ENCODE measurements at regions not wholly inside any gene's neighbourhood (a gene's known extent, or its start where the extent isn't known, plus 50 kb on each side); places are given as distances from the start of the nearest gene placed in this dataset.

DNA sequence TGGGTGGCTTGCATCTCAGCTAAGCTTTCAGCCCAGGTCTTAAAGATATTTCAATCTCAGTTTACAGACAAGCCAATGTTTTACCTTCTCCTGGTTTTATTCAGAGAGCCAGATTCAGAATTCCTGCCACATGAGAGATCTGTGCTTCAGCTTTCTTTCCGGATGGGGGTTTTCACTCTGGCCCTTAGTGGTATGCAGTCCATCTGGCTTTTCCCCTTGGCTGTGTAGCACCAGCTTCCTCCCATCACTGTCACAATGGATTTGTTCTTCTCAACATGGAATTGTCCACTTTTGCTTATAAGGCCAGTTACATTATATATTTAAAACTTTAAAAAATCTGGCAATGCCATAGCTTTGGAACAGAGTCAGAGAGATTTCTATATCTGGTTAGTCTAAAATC, 303.9 kb downstream of the ETS1 start:
- DNase-seq (peak in 2 of 4 donors; percentile 31 to 67), ATAC-seq (no peak)
- TF ChIP-seq, protein P1, sequence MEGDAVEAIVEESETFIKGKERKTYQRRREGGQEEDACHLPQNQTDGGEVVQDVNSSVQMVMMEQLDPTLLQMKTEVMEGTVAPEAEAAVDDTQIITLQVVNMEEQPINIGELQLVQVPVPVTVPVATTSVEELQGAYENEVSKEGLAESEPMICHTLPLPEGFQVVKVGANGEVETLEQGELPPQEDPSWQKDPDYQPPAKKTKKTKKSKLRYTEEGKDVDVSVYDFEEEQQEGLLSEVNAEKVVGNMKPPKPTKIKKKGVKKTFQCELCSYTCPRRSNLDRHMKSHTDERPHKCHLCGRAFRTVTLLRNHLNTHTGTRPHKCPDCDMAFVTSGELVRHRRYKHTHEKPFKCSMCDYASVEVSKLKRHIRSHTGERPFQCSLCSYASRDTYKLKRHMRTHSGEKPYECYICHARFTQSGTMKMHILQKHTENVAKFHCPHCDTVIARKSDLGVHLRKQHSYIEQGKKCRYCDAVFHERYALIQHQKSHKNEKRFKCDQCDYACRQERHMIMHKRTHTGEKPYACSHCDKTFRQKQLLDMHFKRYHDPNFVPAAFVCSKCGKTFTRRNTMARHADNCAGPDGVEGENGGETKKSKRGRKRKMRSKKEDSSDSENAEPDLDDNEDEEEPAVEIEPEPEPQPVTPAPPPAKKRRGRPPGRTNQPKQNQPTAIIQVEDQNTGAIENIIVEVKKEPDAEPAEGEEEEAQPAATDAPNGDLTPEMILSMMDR (IDR thresholded peaks at IDR 0.05), result no peak
- no peaks in the 10 kb centered on the region for H3K9me3 ChIP-seq
- H3K27ac ChIP-seq, result no peak overlapping the region
- H3K27me3 ChIP-seq, result no peaks in the 10 kb centered on the region
- intact Hi-C loops (cut with DNase I), result no loop called here
- H3K36me3 ChIP-seq, result no peaks in the 10 kb centered on the region
- no peaks in the 10 kb centered on the region for H3K4me1 ChIP-seq
- no peak overlapping the region for H3K4me3 ChIP-seq

DNA sequence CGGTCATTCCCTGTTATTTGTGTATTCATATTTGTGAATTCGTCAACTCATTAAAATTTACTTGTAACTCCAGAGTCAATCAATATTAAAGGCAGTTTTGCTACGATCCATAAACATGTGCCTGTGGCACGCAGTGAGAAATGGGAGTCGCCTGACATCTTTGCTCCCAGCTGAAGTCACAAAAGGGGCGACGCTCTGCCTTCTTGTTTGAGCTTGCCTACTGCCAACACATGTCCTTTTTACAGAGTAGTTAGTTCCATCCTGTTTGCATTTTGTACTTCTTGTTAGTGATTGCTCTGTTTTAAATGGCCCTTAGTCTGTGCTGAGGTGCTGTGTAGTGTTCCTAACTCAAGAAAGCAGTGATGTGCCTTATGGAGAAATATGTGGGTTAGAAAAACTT, 305.3 kb downstream of the ETS1 start:
- DNase-seq (no peak), ATAC-seq (no peak)
- intact Hi-C loops (cut with DNase I), result no loop called here

DNA sequence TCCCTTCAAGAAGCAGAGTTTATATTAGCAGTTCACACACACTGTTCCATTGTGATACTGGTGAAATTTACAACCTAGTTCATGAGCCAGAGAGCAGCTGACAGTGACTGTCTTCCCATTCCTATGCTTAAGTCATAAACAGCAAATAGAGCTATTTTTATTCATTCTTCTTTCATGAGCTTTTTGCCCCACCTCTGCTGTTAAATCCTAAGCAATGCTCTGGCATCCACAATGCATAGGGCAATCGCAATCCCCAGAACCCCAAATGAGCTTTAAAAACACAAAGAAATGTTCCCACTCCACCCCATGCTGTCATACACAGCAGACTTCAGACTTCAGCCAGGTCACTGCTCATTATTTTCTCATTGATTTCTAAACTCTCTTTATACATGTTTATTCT, 307.5 kb downstream of the ETS1 start:
- Histone ChIP-seq H3K4me1 (no peaks in the 10 kb centered on the region), H3K9me3 (no peaks in the 10 kb centered on the region), H3K36me3 (no peaks in the 10 kb centered on the region), H3K27me3 (no peaks in the 10 kb centered on the region), H3K27ac (no peak overlapping the region), H3K4me3 (no peak overlapping the region)
- TF ChIP-seq, protein P1 (IDR thresholded peaks at IDR 0.05), result no peak
- intact Hi-C loops (cut with DNase I), result no loop called here
- DNase-seq (no peak), ATAC-seq (peak; percentile 14)

More for the DNA sequence above, 305.3 kb downstream of the ETS1 start:
- TF ChIP-seq, protein P1 (IDR thresholded peaks at IDR 0.05), result no peak
- Histone ChIP-seq H3K36me3 (no peaks in the 10 kb centered on the region), H3K4me1 (no peaks in the 10 kb centered on the region), H3K27ac (no peak overlapping the region), H3K27me3 (no peaks in the 10 kb centered on the region), H3K4me3 (no peak overlapping the region), H3K9me3 (no peaks in the 10 kb centered on the region)

DNA sequence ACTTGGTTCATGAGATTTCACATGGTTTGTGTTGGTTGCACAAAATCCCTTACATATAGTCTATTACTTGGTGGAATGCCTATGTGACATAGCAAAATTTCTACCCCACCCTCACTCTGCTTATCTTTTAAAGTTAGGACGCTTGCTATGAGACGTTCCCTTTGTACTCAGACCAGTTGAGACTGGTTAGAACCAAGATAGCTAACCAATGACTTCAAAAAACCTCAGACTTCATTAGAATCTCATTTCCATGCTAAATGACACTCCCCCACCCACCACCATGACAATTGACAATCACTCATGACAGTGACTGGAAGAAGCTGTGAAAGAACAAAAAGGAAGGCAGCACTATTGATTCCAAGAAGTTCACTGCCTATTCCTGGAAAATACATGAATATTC, 313.6 kb downstream of the ETS1 start:
- intact Hi-C loops (cut with DNase I), result no loop called here
- Histone ChIP-seq H3K36me3 (no peaks in the 10 kb centered on the region), H3K27me3 (no peaks in the 10 kb centered on the region), H3K27ac (peak overlapping the region in 1 of 2 donors; percentile 9), H3K4me3 (no peak overlapping the region), H3K9me3 (no peaks in the 10 kb centered on the region), H3K4me1 (peaks cover 0 to 10% of the 10 kb centered on the region in 2 donors)
- TF ChIP-seq, protein P1 (IDR thresholded peaks at IDR 0.05), result no peak
- no peak for ATAC-seq
- no peak for DNase-seq

DNA sequence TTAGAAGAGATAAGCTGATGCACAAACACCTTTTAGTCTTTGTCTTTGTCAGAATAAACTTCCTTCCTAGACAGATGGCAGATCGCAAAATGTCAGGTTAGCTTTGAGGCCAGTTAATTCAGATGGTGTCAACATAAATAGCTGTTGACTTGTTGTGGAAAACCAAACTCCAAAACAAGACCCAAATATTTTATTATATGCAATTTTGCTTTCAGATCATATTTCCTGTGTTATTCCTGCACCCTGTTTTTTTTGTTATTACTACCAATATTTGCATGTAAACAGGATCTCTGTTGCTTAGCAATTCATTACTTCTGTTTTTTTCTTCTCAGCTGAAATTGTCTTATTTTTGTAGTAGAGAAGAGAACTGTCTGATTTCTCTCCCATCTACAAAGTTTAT, 316.0 kb downstream of the ETS1 start:
- Histone ChIP-seq H3K4me3 (no peak overlapping the region), H3K9me3 (no peaks in the 10 kb centered on the region), H3K27ac (peak overlapping the region in 1 of 2 donors; percentile 5), H3K27me3 (no peaks in the 10 kb centered on the region), H3K4me1 (peaks cover 0 to 10% of the 10 kb centered on the region in 2 donors), H3K36me3 (no peaks in the 10 kb centered on the region)
- peak in 1 of 4 donors; percentile 26 for DNase-seq
- ATAC-seq, result peak; percentile 41
- TF ChIP-seq, protein P1 (IDR thresholded peaks at IDR 0.05), result no peak
- intact Hi-C loops (cut with DNase I), result no loop called here
